ENCODE measurements at regions not wholly inside any gene's neighbourhood (a gene's known extent, or its start where the extent isn't known, plus 50 kb on each side); places are given as distances from the start of the nearest gene placed in this dataset.

- no peak for TF ChIP-seq MAX (IDR thresholded peaks at IDR 0.05; ENCODE audit: low read depth, low read length)
- TF ChIP-seq CTCF (IDR thresholded peaks at IDR 0.05; ENCODE audit: low read depth, low read length): no peak
Measured at GRCh38 chr7:4399596-4399995, 282.5 kb upstream of the FOXK1 start.

Measured in NB4 (cell line).